ENCODE measurements at regions not wholly inside any gene's neighbourhood (a gene's known extent, or its start where the extent isn't known, plus 50 kb on each side); places are given as distances from the start of the nearest gene placed in this dataset.

GRCh38 chr13:29923554-29924481 is 73.4 kb upstream of the UBL3 start:
- DNase-seq, result peak; percentile 59

GRCh38 chr13:29922896-29923295 is 72.5 kb upstream of the UBL3 start:
- DNase-seq, result no peak

- DNase-seq, result no peak
Measured at GRCh38 chr13:29922281-29922821, 71.9 kb upstream of the UBL3 start.

GRCh38 chr13:29921542-29921941 is 71.1 kb upstream of the UBL3 start:
- DNase-seq, result no peak

GRCh38 chr13:29920025-29920643 is 69.7 kb upstream of the UBL3 start:
- no peak for DNase-seq

GRCh38 chr13:29918845-29919244 is 68.4 kb upstream of the UBL3 start:
- DNase-seq, result no peak

GRCh38 chr13:29917650-29918049 is 67.2 kb upstream of the UBL3 start:
- no peak for DNase-seq

- peak; percentile 31 for DNase-seq
Measured at GRCh38 chr13:29914581-29914980, 64.2 kb upstream of the UBL3 start.

- DNase-seq, result no peak
Measured at GRCh38 chr13:29911781-29912418, 61.5 kb upstream of the UBL3 start.

- DNase-seq, result no peak
Measured at GRCh38 chr13:29909975-29910674, 59.7 kb upstream of the UBL3 start.

- DNase-seq, result no peak
Measured at GRCh38 chr13:29909081-29909730, 58.8 kb upstream of the UBL3 start.

- no peak for DNase-seq
Measured at GRCh38 chr13:29908416-29909080, 58.1 kb upstream of the UBL3 start.

- no peak for DNase-seq
Measured at GRCh38 chr13:29907670-29908069, 57.3 kb upstream of the UBL3 start.

- no peak for DNase-seq
Measured at GRCh38 chr13:29906432-29907011, 56.1 kb upstream of the UBL3 start.

- DNase-seq, result peak; percentile 62
Measured at GRCh38 chr13:29905845-29906244, 55.4 kb upstream of the UBL3 start.

GRCh38 chr13:29903996-29904395 is 53.6 kb upstream of the UBL3 start:
- no peak for DNase-seq

- no peak for DNase-seq
Measured at GRCh38 chr13:29903543-29903942, 53.1 kb upstream of the UBL3 start.

- no peak for DNase-seq
Measured at GRCh38 chr13:29902632-29903305, 52.4 kb upstream of the UBL3 start.

GRCh38 chr13:29901710-29902631 is 51.6 kb upstream of the UBL3 start:
- DNase-seq, result peak; percentile 59

Measured in hematopoietic multipotent progenitor cell treated with erythropoietin and hydrocortisone succinate and interleukin-3 and kit ligand, for 4 days (in vitro differentiated cells).